ENCODE measurements at regions not wholly inside any gene's neighbourhood (a gene's known extent, or its start where the extent isn't known, plus 50 kb on each side); places are given as distances from the start of the nearest gene placed in this dataset.

DNA sequence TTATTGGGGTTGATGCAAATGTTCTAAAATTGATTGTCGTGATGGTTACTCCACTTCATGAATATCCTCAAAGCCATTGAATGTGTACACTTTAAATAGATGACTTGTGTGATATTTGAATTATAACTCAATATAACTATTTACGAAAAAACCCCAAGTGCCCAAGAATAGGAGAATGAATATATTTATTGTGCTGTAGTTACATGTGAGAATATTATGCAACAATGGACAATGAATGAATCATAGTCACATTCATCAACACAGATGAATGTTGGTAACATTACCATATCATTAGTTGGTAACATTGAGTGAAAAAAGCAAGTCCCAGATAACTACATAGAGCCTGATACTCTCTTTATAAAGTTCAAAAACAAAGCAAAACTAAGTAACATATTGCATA, 127.8 kb upstream of the UBL3 start:
- DNase-seq, result no peak
- intact Hi-C loops (cut with DNase I), result no loop called here
- no peaks in the 10 kb centered on the region for H3K4me1 ChIP-seq (ENCODE audit: control insufficient read depth in 2 of 3, insufficient read depth in 2 of 3, low read depth in 1 of 3, low read length in 3 of 3)
- no peaks in the 10 kb centered on the region for H3K27me3 ChIP-seq (ENCODE audit: control insufficient read depth, insufficient read depth, low read length)
- H3K4me3 ChIP-seq (ENCODE audit: low read length in 3 of 3), result no peak overlapping the region
- no peak overlapping the region for H3K27ac ChIP-seq (ENCODE audit: low read depth in 2 of 2, low read length in 2 of 2)
- FAIRE-seq, result no peak
- no peak overlapping the region for H3K9ac ChIP-seq (ENCODE audit: low read length in 3 of 3)
- no peaks in the 10 kb centered on the region for H3K9me3 ChIP-seq (ENCODE audit: control insufficient read depth in 2 of 3, insufficient read depth in 1 of 3, low read length in 3 of 3)
- TF ChIP-seq, protein P1, sequence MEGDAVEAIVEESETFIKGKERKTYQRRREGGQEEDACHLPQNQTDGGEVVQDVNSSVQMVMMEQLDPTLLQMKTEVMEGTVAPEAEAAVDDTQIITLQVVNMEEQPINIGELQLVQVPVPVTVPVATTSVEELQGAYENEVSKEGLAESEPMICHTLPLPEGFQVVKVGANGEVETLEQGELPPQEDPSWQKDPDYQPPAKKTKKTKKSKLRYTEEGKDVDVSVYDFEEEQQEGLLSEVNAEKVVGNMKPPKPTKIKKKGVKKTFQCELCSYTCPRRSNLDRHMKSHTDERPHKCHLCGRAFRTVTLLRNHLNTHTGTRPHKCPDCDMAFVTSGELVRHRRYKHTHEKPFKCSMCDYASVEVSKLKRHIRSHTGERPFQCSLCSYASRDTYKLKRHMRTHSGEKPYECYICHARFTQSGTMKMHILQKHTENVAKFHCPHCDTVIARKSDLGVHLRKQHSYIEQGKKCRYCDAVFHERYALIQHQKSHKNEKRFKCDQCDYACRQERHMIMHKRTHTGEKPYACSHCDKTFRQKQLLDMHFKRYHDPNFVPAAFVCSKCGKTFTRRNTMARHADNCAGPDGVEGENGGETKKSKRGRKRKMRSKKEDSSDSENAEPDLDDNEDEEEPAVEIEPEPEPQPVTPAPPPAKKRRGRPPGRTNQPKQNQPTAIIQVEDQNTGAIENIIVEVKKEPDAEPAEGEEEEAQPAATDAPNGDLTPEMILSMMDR (IDR thresholded peaks at IDR 0.05; ENCODE audit: borderline replicate concordance, extremely low read depth, insufficient read depth), result no peak
- H3K36me3 ChIP-seq (ENCODE audit: control insufficient read depth in 2 of 3, insufficient read depth in 3 of 3, low read length in 3 of 3), result no peaks in the 10 kb centered on the region

DNA sequence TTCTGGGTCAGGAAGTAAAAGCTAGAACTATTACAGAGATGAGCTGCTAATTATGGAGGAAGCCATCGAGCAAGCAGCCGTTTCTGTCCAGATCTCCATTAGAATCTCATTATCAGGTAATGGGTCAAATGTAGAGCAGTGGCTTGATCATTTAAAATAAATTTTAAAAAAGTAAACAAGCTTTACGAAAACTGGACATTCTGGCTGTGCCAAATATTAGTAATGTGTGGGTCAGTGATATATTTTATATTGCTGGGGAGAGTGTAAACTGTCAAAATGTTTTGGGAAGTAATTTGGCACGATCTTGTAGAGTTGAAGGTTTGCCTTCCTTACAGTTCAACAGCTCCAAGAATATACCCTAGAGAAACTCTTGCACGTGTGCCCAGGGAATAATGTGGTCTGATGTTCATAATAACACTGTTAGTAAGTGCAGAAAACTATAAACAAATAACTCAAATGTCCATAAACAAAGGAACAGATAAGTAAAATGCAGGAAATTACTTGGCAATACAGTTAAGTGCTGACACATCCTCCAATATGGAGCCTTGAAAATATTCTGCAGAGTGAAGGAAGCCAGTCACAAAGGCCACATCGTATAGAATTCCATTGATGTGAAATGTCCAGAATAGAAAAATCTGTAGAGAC, 127.2 kb upstream of the UBL3 start:
- H3K36me3 ChIP-seq (ENCODE audit: control insufficient read depth in 2 of 3, insufficient read depth in 3 of 3, low read length in 3 of 3), result no peaks in the 10 kb centered on the region
- H3K4me3 ChIP-seq (ENCODE audit: low read length in 3 of 3), result no peak overlapping the region
- TF ChIP-seq, protein P1 (IDR thresholded peaks at IDR 0.05; ENCODE audit: borderline replicate concordance, extremely low read depth, insufficient read depth), result no peak
- DNase-seq, result no peak
- H3K4me1 ChIP-seq (ENCODE audit: control insufficient read depth in 2 of 3, insufficient read depth in 2 of 3, low read depth in 1 of 3, low read length in 3 of 3), result no peaks in the 10 kb centered on the region
- intact Hi-C loops (cut with DNase I), result no loop called here
- no peak overlapping the region for H3K9ac ChIP-seq (ENCODE audit: low read length in 3 of 3)
- H3K9me3 ChIP-seq (ENCODE audit: control insufficient read depth in 2 of 3, insufficient read depth in 1 of 3, low read length in 3 of 3), result no peaks in the 10 kb centered on the region
- no peak for FAIRE-seq
- no peaks in the 10 kb centered on the region for H3K27me3 ChIP-seq (ENCODE audit: control insufficient read depth, insufficient read depth, low read length)
- no peak overlapping the region for H3K27ac ChIP-seq (ENCODE audit: low read depth in 2 of 2, low read length in 2 of 2)

DNA sequence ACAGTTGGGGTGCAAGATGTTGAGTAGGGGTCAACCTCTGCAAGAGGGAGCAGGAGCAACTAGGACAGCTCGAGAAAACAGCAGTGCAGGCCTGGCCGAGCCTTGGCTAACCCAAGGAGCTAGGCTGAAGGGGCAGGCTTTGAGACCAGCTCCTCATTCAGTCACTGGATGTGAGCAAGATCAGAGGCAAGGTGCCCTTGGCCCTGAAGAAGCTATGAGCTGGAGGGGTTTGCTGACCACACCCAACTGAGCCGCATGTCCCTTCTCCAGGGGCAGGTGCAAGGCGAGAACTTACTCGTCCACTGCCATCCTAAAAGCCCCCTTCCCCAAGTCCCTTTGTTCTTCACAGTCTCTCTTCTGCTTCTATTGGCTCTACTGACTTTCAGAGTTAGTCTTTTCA, 126.1 kb upstream of the UBL3 start:
- intact Hi-C loops (cut with DNase I), result no loop called here
- DNase-seq, result no peak
- no peak overlapping the region for H3K4me3 ChIP-seq (ENCODE audit: low read length in 3 of 3)
- no peak overlapping the region for H3K9ac ChIP-seq (ENCODE audit: low read length in 3 of 3)
- no peak for FAIRE-seq
- H3K27ac ChIP-seq (ENCODE audit: low read depth in 2 of 2, low read length in 2 of 2), result no peak overlapping the region
- no peaks in the 10 kb centered on the region for H3K36me3 ChIP-seq (ENCODE audit: control insufficient read depth in 2 of 3, insufficient read depth in 3 of 3, low read length in 3 of 3)
- TF ChIP-seq, protein P1 (IDR thresholded peaks at IDR 0.05; ENCODE audit: borderline replicate concordance, extremely low read depth, insufficient read depth), result no peak
- no peaks in the 10 kb centered on the region for H3K4me1 ChIP-seq (ENCODE audit: control insufficient read depth in 2 of 3, insufficient read depth in 2 of 3, low read depth in 1 of 3, low read length in 3 of 3)
- no peaks in the 10 kb centered on the region for H3K27me3 ChIP-seq (ENCODE audit: control insufficient read depth, insufficient read depth, low read length)
- no peaks in the 10 kb centered on the region for H3K9me3 ChIP-seq (ENCODE audit: control insufficient read depth in 2 of 3, insufficient read depth in 1 of 3, low read length in 3 of 3)

DNA sequence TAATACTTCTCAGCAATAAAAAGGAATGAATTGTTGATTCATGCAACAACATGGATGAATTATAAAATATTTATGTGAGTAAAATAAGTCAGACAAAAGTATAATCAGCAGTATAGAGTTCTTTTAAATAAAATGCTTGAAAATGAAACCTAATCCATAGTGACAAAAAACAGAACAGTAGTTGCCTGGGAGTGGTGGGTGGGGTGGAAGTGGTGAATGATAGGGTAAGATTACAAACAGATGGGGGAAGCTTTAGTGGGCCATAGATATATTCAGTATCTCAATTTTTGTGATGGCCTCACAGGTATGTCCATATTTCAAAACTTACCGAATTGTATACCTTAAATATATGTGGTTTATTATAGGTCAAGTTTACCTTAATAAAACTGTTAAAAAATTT, 124.9 kb upstream of the UBL3 start:
- Histone ChIP-seq H3K4me3 (ENCODE audit: low read length in 3 of 3) (no peak overlapping the region), H3K27ac (ENCODE audit: low read depth in 2 of 2, low read length in 2 of 2) (no peak overlapping the region), H3K9ac (ENCODE audit: low read length in 3 of 3) (no peak overlapping the region), H3K9me3 (ENCODE audit: control insufficient read depth in 2 of 3, insufficient read depth in 1 of 3, low read length in 3 of 3) (no peaks in the 10 kb centered on the region), H3K4me1 (ENCODE audit: control insufficient read depth in 2 of 3, insufficient read depth in 2 of 3, low read depth in 1 of 3, low read length in 3 of 3) (no peaks in the 10 kb centered on the region), H3K36me3 (ENCODE audit: control insufficient read depth in 2 of 3, insufficient read depth in 3 of 3, low read length in 3 of 3) (no peaks in the 10 kb centered on the region), H3K27me3 (ENCODE audit: control insufficient read depth, insufficient read depth, low read length) (no peaks in the 10 kb centered on the region)
- FAIRE-seq (no peak), DNase-seq (no peak)
- intact Hi-C loops (cut with DNase I), result no loop called here
- TF ChIP-seq, protein P1 (IDR thresholded peaks at IDR 0.05; ENCODE audit: borderline replicate concordance, extremely low read depth, insufficient read depth), result no peak

Measured in kidney (tissue), 13 donors.